GM06990 (cell line): ENCODE measurements at regions not wholly inside any gene's neighbourhood (a gene's known extent, or its start where the extent isn't known, plus 50 kb on each side); places are given as distances from the start of the nearest gene placed in this dataset.

ENCODE experiments used
- DNase-seq: peaks from one replicate; pipeline ENCODE4 v3.0.0-alpha.2; 2011; ENCODE audit not compliant: insufficient read length; ENCODE audit errors: extremely low read depth
- H3K27me3 ChIP-seq: replicated peaks from 2 replicates; pipeline ENCODE4 v1.6.0; 2011; ENCODE audit warnings: low read length; ENCODE audit not compliant: control insufficient read depth, insufficient read depth
- H3K36me3 ChIP-seq: 2 replicates; pipeline ENCODE4 v1.5.1; 2011; ENCODE audit warnings: low read length; ENCODE audit not compliant: control insufficient read depth, insufficient read depth
- H3K4me3 ChIP-seq: replicated peaks from 2 replicates; pipeline ENCODE4 v1.5.1; 2011; ENCODE audit warnings: low read depth, mild to moderate bottlenecking, control low read depth, low read length
- TF ChIP-seq, protein P1 (sequence below): IDR thresholded peaks from 2 replicates; pipeline ENCODE4 v1.5.1; 2011; ENCODE audit warnings: low read length, control low read depth, mild to moderate bottlenecking, inconsistent platforms; ENCODE audit not compliant: insufficient read depth, poor library complexity, severe bottlenecking

DNA sequence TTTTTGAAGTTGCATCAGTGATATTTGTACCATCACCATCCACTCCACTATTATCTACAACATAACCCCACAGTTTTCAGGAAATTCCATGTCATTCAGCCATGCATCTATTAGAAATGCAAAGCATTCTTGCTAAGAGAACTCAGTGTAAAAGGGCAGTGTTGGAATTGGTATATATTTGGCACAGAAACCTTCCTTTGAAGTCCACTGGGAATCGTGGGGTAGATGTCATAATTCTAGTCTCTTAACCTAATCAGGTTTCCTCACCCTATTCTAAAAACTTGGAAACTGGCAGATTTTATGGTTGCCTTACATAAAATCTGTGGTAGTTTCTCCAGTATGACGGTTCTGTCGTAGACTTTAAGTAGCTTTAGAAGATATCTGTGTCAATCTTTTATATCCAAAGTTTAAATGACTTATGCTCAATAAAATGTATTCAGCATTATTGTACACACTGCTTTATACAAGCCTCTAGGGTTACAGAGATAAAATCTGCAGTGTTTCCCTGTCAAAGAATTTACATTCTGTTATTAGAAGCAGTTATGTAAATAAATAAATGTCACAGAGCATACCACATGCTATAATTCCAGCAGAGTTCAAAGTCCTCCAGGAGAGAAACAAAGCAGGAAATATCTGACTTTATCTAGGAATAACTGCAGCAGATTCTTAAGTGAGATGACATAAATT is 704.4 kb upstream of the CELF2 start:
- Histone ChIP-seq H3K27me3 (no peaks in the 10 kb centered on the region), H3K36me3 (no peaks in the 10 kb centered on the region), H3K4me3 (no peak overlapping the region)
- TF ChIP-seq, protein P1, sequence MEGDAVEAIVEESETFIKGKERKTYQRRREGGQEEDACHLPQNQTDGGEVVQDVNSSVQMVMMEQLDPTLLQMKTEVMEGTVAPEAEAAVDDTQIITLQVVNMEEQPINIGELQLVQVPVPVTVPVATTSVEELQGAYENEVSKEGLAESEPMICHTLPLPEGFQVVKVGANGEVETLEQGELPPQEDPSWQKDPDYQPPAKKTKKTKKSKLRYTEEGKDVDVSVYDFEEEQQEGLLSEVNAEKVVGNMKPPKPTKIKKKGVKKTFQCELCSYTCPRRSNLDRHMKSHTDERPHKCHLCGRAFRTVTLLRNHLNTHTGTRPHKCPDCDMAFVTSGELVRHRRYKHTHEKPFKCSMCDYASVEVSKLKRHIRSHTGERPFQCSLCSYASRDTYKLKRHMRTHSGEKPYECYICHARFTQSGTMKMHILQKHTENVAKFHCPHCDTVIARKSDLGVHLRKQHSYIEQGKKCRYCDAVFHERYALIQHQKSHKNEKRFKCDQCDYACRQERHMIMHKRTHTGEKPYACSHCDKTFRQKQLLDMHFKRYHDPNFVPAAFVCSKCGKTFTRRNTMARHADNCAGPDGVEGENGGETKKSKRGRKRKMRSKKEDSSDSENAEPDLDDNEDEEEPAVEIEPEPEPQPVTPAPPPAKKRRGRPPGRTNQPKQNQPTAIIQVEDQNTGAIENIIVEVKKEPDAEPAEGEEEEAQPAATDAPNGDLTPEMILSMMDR: no peak
- no peak for DNase-seq

DNA sequence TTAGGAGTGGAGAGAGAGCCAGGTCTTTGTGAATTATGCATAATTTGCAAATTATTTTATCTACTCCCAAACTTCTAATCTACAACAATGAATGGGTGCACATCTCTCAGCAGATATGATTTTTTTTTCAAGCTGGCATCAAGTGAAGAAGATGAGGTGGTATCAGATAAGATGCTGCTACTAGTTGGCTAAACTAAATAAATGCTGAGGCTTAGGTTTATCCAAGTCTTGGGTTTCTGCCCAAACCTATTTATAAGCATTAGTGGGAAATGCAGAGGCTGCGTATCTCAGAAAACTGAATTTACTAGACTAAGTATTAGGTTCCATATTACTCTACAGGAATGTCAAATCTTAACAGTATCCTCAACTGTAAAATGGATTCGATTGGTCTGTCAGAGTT is 703.0 kb upstream of the CELF2 start:
- TF ChIP-seq, protein P1: no peak
- DNase-seq: no peak
- Histone ChIP-seq H3K36me3 (no peaks in the 10 kb centered on the region), H3K4me3 (no peak overlapping the region), H3K27me3 (no peaks in the 10 kb centered on the region)

DNA sequence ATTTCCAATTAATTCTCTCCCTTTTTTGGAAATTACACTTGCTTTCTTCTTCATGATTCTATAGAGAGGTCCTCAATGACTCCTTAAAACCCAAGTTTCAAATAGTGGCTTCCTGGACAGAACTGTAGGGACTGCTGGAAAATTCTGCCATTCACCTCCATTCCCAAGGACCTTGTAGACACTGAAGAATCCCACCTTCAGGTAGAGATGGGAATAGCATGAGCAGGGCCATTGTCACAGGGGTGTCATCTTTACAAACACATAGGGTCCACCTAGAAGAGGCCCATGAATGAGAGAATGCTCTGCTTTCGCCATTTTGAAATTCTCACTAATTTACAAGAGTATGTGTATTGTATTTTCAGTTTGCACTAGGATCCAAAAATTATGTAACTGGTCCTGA is 701.7 kb upstream of the CELF2 start:
- Histone ChIP-seq H3K4me3 (no peak overlapping the region), H3K36me3 (no peaks in the 10 kb centered on the region), H3K27me3 (no peaks in the 10 kb centered on the region)
- TF ChIP-seq, protein P1: no peak
- DNase-seq: no peak

DNA sequence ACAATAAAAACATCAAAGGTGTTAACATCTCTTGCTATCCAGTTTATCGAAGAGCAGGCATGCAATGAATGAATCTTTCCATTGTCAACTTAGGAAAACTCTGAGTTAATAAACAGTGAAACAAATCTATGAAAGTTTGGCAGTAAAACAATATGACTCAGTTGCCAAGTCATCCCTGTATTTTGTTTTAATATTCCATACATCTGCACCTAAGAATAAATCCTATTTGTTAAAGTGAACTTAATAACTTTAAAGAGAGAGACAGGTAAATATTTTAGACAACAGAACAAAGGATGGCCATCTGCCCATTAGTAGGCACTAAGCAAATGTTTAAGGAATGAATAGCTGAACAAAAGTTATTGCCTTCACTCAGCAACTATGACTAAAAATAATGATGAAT is 700.5 kb upstream of the CELF2 start:
- no peaks in the 10 kb centered on the region for H3K27me3 ChIP-seq
- TF ChIP-seq, protein P1: no peak
- no peak overlapping the region for H3K4me3 ChIP-seq
- no peak for DNase-seq
- H3K36me3 ChIP-seq: no peaks in the 10 kb centered on the region

DNA sequence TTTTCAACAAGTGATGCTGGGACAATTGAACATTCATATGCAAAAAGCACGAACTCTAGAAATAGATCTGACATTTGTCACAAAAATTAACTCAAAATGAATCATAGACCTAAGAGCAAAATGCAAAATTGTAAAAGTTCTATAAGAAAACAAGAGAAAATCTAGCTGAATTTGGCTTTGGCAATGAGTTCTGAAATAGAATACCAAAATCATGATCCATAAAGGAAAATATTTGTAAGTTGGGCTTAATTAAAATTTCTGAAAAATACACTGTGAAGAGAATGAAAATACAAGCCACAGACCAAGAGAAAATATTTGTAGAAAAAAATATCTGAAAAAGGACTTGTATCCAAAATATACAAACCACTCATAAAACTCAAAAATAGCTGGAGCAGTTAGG is 698.8 kb upstream of the CELF2 start:
- H3K4me3 ChIP-seq: no peak overlapping the region
- TF ChIP-seq, protein P1: no peak
- H3K36me3 ChIP-seq: no peaks in the 10 kb centered on the region
- no peaks in the 10 kb centered on the region for H3K27me3 ChIP-seq
- no peak for DNase-seq

DNA sequence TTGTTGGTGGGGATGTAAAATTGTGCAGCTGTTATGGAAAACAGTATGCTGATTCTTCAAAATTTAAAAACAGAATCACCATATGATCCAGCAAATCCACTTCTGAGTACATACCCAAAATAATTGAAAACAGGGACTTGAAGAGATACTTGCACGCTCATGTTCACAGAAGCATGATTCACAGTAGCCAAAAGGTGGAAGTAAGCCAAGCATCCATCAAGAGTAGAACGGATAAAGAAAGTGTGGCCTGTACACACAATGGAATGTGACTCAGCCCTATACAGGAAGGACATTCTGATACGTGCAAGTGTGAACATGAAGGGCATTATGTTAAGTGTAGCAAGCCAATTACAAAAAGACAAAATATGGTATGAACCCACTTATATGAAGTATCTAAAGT is 696.7 kb upstream of the CELF2 start:
- H3K27me3 ChIP-seq: no peaks in the 10 kb centered on the region
- TF ChIP-seq, protein P1: no peak
- DNase-seq: no peak

More for the DNA sequence above, 696.7 kb upstream of the CELF2 start:
- no peaks in the 10 kb centered on the region for H3K36me3 ChIP-seq
- no peak overlapping the region for H3K4me3 ChIP-seq
